Smooth muscle cell (in vitro differentiated cells): ENCODE measurements at regions not wholly inside any gene's neighbourhood (a gene's known extent, or its start where the extent isn't known, plus 50 kb on each side); places are given as distances from the start of the nearest gene placed in this dataset.

Experiments used
- DNase-seq: peaks from one replicate; lab custom pipeline; 2025; ENCODE audit not compliant: unreplicated experiment; lab: John Stamatoyannopoulos, UW
- H2AFZ ChIP-seq: fragments of 200-600 bp; sonication (generic); 2 replicates; pipeline ENCODE4 v1.6.0; 2016; ENCODE audit warnings: antibody characterized with exemption, low read depth, mild to moderate bottlenecking
- H3F3A ChIP-seq: fragments of 200-600 bp; sonication (generic); 2 replicates; pipeline ENCODE4 v1.6.0; 2017; ENCODE audit warnings: antibody characterized with exemption, low read depth
- H3K27ac ChIP-seq: fragments of 200-600 bp; sonication (generic); 2 replicates; pipeline ENCODE4 v1.5.1; 2016; ENCODE audit warnings: low read depth, mild to moderate bottlenecking
- H3K27me3 ChIP-seq: fragments of 200-600 bp; sonication (generic); 2 replicates; pipeline ENCODE4 v1.6.1; 2016; ENCODE audit warnings: low read depth, mild to moderate bottlenecking
- H3K36me3 ChIP-seq: fragments of 200-600 bp; sonication (generic); 2 replicates; pipeline ENCODE4 v1.5.1; 2016; ENCODE audit warnings: low read depth
- H3K4me1 ChIP-seq: fragments of 200-600 bp; sonication (generic); 2 replicates; pipeline ENCODE4 v1.5.1; 2016; ENCODE audit warnings: low read depth
- H3K4me2 ChIP-seq: fragments of 200-600 bp; sonication (generic); 2 replicates; pipeline ENCODE4 v1.6.0; 2016; ENCODE audit warnings: mild to moderate bottlenecking
- H3K4me3 ChIP-seq: fragments of 200-600 bp; sonication (generic); 2 replicates; pipeline ENCODE4 v1.5.1; 2016; ENCODE audit warnings: mild to moderate bottlenecking
- H3K79me2 ChIP-seq: fragments of 200-600 bp; sonication (generic); 2 replicates; pipeline ENCODE4 v1.6.0; 2016; ENCODE audit warnings: low read depth, mild to moderate bottlenecking
- H3K9ac ChIP-seq: fragments of 200-600 bp; sonication (generic); 2 replicates; pipeline ENCODE4 v1.6.0; 2016; ENCODE audit warnings: low read depth
- H3K9me3 ChIP-seq: fragments of 200-600 bp; sonication (generic); replicated peaks from 2 replicates; pipeline ENCODE4 v1.5.1; 2016; ENCODE audit warnings: low read depth
- H4K20me1 ChIP-seq: fragments of 200-600 bp; sonication (generic); 2 replicates; pipeline ENCODE4 v1.6.0; 2016; ENCODE audit warnings: low read depth
- WGBS: methylation state at CpG from one replicate; pipeline ENCODE4 v1.1.7; 2016; ENCODE audit warnings: low lambda C conversion rate; 5-methylcytosine and 5-hydroxymethylcytosine counted together
- TF ChIP-seq, protein P1 (sequence below): fragments of 200-600 bp; sonication (generic); IDR thresholded peaks from 2 replicates; pipeline ENCODE4 v1.5.1; 2017; ENCODE audit warnings: borderline replicate concordance, mild to moderate bottlenecking, antibody characterized with exemption; ENCODE audit not compliant: insufficient read depth, poor library complexity, severe bottlenecking

GRCh38 chr6:137654365-137654981, 160.3 kb upstream of the OLIG3 start:
- Histone ChIP-seq H3K27ac (no peak overlapping the region), H3K4me3 (no peak overlapping the region), H3K4me2 (no peak overlapping the region), H3K9me3 (peaks cover 17% of the 10 kb centered on the region), H3K36me3 (no peaks in the 10 kb centered on the region), H3F3A (no peaks in the 10 kb centered on the region), H3K9ac (no peak overlapping the region), H3K27me3 (no peaks in the 10 kb centered on the region), H3K4me1 (no peaks in the 10 kb centered on the region), H3K79me2 (no peaks in the 10 kb centered on the region), H4K20me1 (no peaks in the 10 kb centered on the region), H2AFZ (no peak overlapping the region)
- 73% methylated on average over 1 of the region's 1 CpG for WGBS
- no peak for DNase-seq
- TF ChIP-seq, protein P1, sequence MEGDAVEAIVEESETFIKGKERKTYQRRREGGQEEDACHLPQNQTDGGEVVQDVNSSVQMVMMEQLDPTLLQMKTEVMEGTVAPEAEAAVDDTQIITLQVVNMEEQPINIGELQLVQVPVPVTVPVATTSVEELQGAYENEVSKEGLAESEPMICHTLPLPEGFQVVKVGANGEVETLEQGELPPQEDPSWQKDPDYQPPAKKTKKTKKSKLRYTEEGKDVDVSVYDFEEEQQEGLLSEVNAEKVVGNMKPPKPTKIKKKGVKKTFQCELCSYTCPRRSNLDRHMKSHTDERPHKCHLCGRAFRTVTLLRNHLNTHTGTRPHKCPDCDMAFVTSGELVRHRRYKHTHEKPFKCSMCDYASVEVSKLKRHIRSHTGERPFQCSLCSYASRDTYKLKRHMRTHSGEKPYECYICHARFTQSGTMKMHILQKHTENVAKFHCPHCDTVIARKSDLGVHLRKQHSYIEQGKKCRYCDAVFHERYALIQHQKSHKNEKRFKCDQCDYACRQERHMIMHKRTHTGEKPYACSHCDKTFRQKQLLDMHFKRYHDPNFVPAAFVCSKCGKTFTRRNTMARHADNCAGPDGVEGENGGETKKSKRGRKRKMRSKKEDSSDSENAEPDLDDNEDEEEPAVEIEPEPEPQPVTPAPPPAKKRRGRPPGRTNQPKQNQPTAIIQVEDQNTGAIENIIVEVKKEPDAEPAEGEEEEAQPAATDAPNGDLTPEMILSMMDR, result no peak

DNA sequence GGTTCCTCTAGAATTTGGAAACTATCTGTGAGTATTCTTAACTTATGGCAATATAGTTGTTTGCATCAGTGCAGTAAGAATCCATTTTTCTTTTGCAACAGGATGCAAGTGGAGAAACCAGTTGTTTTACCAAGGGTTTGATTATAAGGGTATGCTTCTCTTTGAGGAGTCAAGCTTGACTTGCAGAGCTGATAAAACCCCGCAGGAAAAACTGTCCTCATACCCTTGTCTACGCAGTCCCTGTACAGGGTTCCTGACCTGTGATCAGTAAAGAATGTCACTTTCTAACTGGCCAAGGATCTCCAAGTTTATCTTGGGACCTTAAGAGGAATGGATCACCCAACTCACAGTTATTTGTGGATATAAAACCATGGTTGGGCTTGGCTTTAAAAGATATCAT, 161.1 kb upstream of the OLIG3 start:
- TF ChIP-seq, protein P1, result no peak
- Histone ChIP-seq H3K9ac (no peak overlapping the region), H3K36me3 (no peaks in the 10 kb centered on the region), H3K4me2 (no peak overlapping the region), H2AFZ (no peak overlapping the region), H3K79me2 (no peaks in the 10 kb centered on the region), H3K27ac (no peak overlapping the region), H3F3A (no peaks in the 10 kb centered on the region), H3K27me3 (no peaks in the 10 kb centered on the region), H3K4me3 (no peak overlapping the region), H3K4me1 (no peaks in the 10 kb centered on the region), H4K20me1 (no peaks in the 10 kb centered on the region), H3K9me3 (peaks cover 17% of the 10 kb centered on the region)
- DNase-seq, result no peak
- 93% methylated on average over 2 of the region's 2 CpGs for WGBS

DNA sequence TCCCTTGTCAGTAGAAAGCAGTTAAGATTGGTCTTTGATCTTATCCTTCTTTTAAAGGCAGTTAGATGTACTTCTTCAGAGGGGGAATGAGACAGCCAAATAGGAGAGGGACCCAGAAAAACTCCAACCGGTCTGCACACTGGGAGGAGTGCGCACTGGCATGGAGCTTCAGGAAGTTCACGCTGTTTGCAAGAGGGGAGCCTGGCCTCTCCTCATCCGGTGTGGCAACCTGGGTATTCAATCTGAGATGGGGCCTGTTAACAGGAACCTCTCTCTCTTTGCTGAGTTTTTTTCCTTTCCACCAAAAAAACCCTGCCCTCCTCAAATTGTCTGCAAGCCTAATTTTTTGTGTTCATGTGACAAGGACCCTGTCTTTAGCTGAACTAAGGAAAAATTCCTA, 162.5 kb upstream of the OLIG3 start:
- Histone ChIP-seq H3F3A (no peaks in the 10 kb centered on the region), H4K20me1 (no peaks in the 10 kb centered on the region), H3K9ac (no peak overlapping the region), H3K4me3 (no peak overlapping the region), H3K9me3 (peaks cover 17% of the 10 kb centered on the region), H3K4me1 (no peaks in the 10 kb centered on the region), H2AFZ (no peak overlapping the region), H3K79me2 (no peaks in the 10 kb centered on the region), H3K27ac (peak overlapping the region; percentile 69), H3K4me2 (no peak overlapping the region), H3K27me3 (no peaks in the 10 kb centered on the region), H3K36me3 (no peaks in the 10 kb centered on the region)
- 94% methylated on average over 4 of the region's 4 CpGs for whole genome bisulfite sequencing
- TF ChIP-seq, protein P1, result no peak
- no peak for DNase-seq

GRCh38 chr6:137657351-137657911, 163.2 kb upstream of the OLIG3 start:
- Histone ChIP-seq H3K9ac (no peak overlapping the region), H3K36me3 (no peaks in the 10 kb centered on the region), H4K20me1 (no peaks in the 10 kb centered on the region), H3K27ac (peak overlapping the region; percentile 69), H3F3A (no peaks in the 10 kb centered on the region), H2AFZ (no peak overlapping the region), H3K4me3 (no peak overlapping the region), H3K4me1 (no peaks in the 10 kb centered on the region), H3K4me2 (no peak overlapping the region), H3K9me3 (peaks cover 17% of the 10 kb centered on the region), H3K79me2 (no peaks in the 10 kb centered on the region), H3K27me3 (no peaks in the 10 kb centered on the region)
- WGBS, result 41% methylated on average over 1 of the region's 1 CpG
- TF ChIP-seq, protein P1, result no peak
- no peak for DNase-seq
